HL-60 (cell line): ENCODE measurements at regions not wholly inside any gene's neighbourhood (a gene's known extent, or its start where the extent isn't known, plus 50 kb on each side); places are given as distances from the start of the nearest gene placed in this dataset.
A peak's percentile ranks its signal among the peaks of the same experiment; 100 is the strongest.

ENCODE experiments used
- DNase-seq, 2 experiments: peaks; one replicate each; pipeline ENCODE4 v3.0.0-alpha.2; 2010 to 2020; ENCODE audit warnings: low read depth in 1 of 2, low spot score in 1 of 2
- H3K27ac ChIP-seq: fragments of 250-450 bp; sonication (Bioruptor Pico); replicated peaks from 2 replicates; pipeline ENCODE4 v1.5.1; 2020; ENCODE audit warnings: mild to moderate bottlenecking, moderate library complexity
- H3K27me3 ChIP-seq: fragments of 250-450 bp; sonication (Bioruptor Pico); 2 replicates; pipeline ENCODE4 v1.5.1; 2021; ENCODE audit warnings: mild to moderate bottlenecking, moderate library complexity; ENCODE audit not compliant: insufficient read depth, poor library complexity, severe bottlenecking
- H3K4me3 ChIP-seq: replicated peaks from 2 replicates; pipeline ENCODE4 v1.5.1; 2011; ENCODE audit warnings: mild to moderate bottlenecking, control low read depth, low read length; ENCODE audit not compliant: insufficient read depth
- CTCF ChIP-seq: IDR thresholded peaks from one replicate; pipeline ENCODE4 v1.5.1; 2011; ENCODE audit warnings: low read length, control low read depth, inconsistent platforms; ENCODE audit not compliant: insufficient read depth
- GABPA ChIP-seq: IDR thresholded peaks from 2 replicates; pipeline ENCODE4 v1.6.1; 2012; ENCODE audit warnings: low read depth
- POLR2AphosphoS5 ChIP-seq: IDR thresholded peaks from 2 replicates; pipeline ENCODE4 v1.6.1; 2012; ENCODE audit warnings: low read depth
- REST ChIP-seq: IDR thresholded peaks from 2 replicates; pipeline ENCODE4 v1.6.1; 2012; ENCODE audit warnings: low read depth; ENCODE audit not compliant: insufficient replicate concordance
- SPI1 ChIP-seq: IDR thresholded peaks from 2 replicates; pipeline ENCODE4 v1.6.1; 2012; ENCODE audit warnings: low read depth, mild to moderate bottlenecking, borderline replicate concordance

GRCh38 chr4:17356926-17357325 lies 155.0 kb downstream of the QDPR start:
- no peak overlapping the region for H3K4me3 ChIP-seq
- no peak overlapping the region for H3K27ac ChIP-seq
- DNase-seq: no peak
- no peaks in the 10 kb centered on the region for H3K27me3 ChIP-seq
- TF ChIP-seq SPI1 (no peak), GABPA (no peak), CTCF (no peak), REST (no peak), POLR2AphosphoS5 (no peak)

GRCh38 chr4:17352357-17352756 lies 159.5 kb downstream of the QDPR start:
- H3K4me3 ChIP-seq: no peak overlapping the region
- DNase-seq: no peak
- H3K27ac ChIP-seq: no peak overlapping the region
- no peak for TF ChIP-seq CTCF
- TF ChIP-seq POLR2AphosphoS5: no peak
- H3K27me3 ChIP-seq: no peaks in the 10 kb centered on the region

GRCh38 chr4:17347445-17347844 lies 164.4 kb downstream of the QDPR start:
- H3K27me3 ChIP-seq: no peaks in the 10 kb centered on the region
- TF ChIP-seq SPI1 (no peak), CTCF (peak; percentile 14)
- H3K4me3 ChIP-seq: no peak overlapping the region
- no peak overlapping the region for H3K27ac ChIP-seq
- DNase-seq: peak in 1 of 2 experiments; percentile 15

- no peak for DNase-seq
- TF ChIP-seq REST (no peak), CTCF (no peak), POLR2AphosphoS5 (no peak), SPI1 (no peak), GABPA (no peak)
- no peak overlapping the region for H3K27ac ChIP-seq
- H3K4me3 ChIP-seq: no peak overlapping the region
- no peaks in the 10 kb centered on the region for H3K27me3 ChIP-seq
Observed at GRCh38 chr4:17339376-17339775, 172.5 kb downstream of the QDPR start.
